CD4-positive, CD25-positive, alpha-beta regulatory T cell (primary cell): ENCODE measurements at regions not wholly inside any gene's neighbourhood (a gene's known extent, or its start where the extent isn't known, plus 50 kb on each side); places are given as distances from the start of the nearest gene placed in this dataset.
A peak's percentile ranks its signal among the peaks of the same experiment; 100 is the strongest.

ENCODE experiments used
- ATAC-seq, 2 donors: fragments of 150-1000 bp; cut with Tn5 transposase; one replicate each; pipeline ENCODE4 v1.10.0; 2021; ENCODE audit warnings: low read depth in 2 of 2, moderate number of reproducible peaks in 2 of 2, moderate library complexity in 1 of 2
- DNase-seq, 3 donors: peaks; one replicate each; pipeline versions ENCODE4 v3.0.0 to v3.0.0-alpha.2; 2012 to 2022; ENCODE audit warnings: mixed read lengths in 1 of 3
- H3K27ac ChIP-seq: one replicate; pipeline ENCODE4 v1.7.0; 2013; ENCODE audit warnings: mild to moderate bottlenecking, low read length; ENCODE audit not compliant: insufficient read depth, poor library complexity, severe bottlenecking
- H3K27me3 ChIP-seq: one replicate; pipeline ENCODE4 v1.7.0; 2013; ENCODE audit warnings: low read length; ENCODE audit not compliant: control insufficient read depth, insufficient read depth
- H3K36me3 ChIP-seq: one replicate; pipeline ENCODE4 v1.7.0; 2013; ENCODE audit warnings: mild to moderate bottlenecking, low read length, moderate library complexity; ENCODE audit not compliant: control insufficient read depth, insufficient read depth
- H3K4me1 ChIP-seq: 2 replicates; pipeline ENCODE4 v1.7.0; 2013; ENCODE audit warnings: mild to moderate bottlenecking, low read length; ENCODE audit not compliant: insufficient read depth, control insufficient read depth, poor library complexity, severe bottlenecking
- H3K4me3 ChIP-seq: one replicate; pipeline ENCODE4 v1.7.0; 2013; ENCODE audit warnings: low read depth, mild to moderate bottlenecking, low read length, moderate library complexity
- H3K9me3 ChIP-seq, 2 experiments: 1 replicate in 1 of 2; 2 replicates in 1 of 2; pipeline ENCODE4 v1.7.0; 2013; ENCODE audit warnings: low read length in 2 of 2, mild to moderate bottlenecking in 1 of 2, moderate library complexity in 1 of 2; ENCODE audit not compliant: control insufficient read depth in 2 of 2
- H3K27ac Mint-ChIP-seq, 3 donors: one replicate each; pipeline ENCODE4 v1.8.0; 2020 to 2022; ENCODE audit warnings: mild to moderate bottlenecking in 3 of 3, mixed read lengths in 3 of 3, moderate library complexity in 2 of 3
- H3K27me3 Mint-ChIP-seq: one replicate; pipeline ENCODE4 v1.8.0; 2022; ENCODE audit warnings: mild to moderate bottlenecking, mixed read lengths
- H3K36me3 Mint-ChIP-seq: one replicate; pipeline ENCODE4 v1.8.0; 2020; ENCODE audit warnings: mixed read lengths
- H3K4me1 Mint-ChIP-seq, 4 donors: one replicate each; pipeline ENCODE4 v1.8.0; 2020 to 2022; ENCODE audit warnings: mixed read lengths in 4 of 4, mild to moderate bottlenecking in 1 of 4
- H3K4me3 Mint-ChIP-seq, 4 donors: one replicate each; pipeline ENCODE4 v1.8.0; 2020 to 2022; ENCODE audit warnings: mild to moderate bottlenecking in 4 of 4, mixed read lengths in 4 of 4, moderate library complexity in 3 of 4
- H3K9me3 Mint-ChIP-seq, 7 donors: one replicate each; pipeline ENCODE4 v1.8.0; 2020 to 2022; ENCODE audit warnings: mixed read lengths in 7 of 7, mild to moderate bottlenecking in 3 of 7, moderate library complexity in 2 of 7

DNA sequence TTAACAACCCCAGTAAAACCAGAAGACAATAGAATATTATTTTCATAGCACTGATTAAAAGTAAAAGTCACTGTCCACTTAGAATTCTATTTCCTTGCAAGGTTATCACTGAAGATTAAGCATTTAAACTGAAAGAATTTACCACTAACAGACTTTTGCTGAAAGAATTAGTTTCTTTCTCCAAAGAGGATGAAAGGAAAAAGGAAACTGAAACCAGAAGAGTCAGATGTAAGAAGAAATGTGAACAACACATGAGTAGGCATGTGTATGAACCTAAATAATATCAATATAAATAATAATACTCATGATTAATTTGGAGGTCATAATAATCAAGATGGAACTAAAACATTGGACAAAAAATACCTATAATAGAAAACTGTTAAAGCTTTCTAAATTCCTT is 82.4 kb upstream of the KLHL29 start:
- H3K36me3 ChIP-seq, result no peaks in the 10 kb centered on the region
- no peak for ATAC-seq
- H3K4me1 ChIP-seq, result no peaks in the 10 kb centered on the region
- no peaks in the 10 kb centered on the region for H3K27me3 ChIP-seq
- Mint-ChIP-seq H3K27me3 (peaks cover 16% of the 10 kb centered on the region), H3K27ac (no peak overlapping the region), H3K9me3 (peaks cover 0 to 3% (median 2%) of the 10 kb centered on the region in 7 donors), H3K36me3 (no peaks in the 10 kb centered on the region), H3K4me1 (no peaks in the 10 kb centered on the region), H3K4me3 (no peak overlapping the region)
- no peak overlapping the region for H3K27ac ChIP-seq
- no peaks in the 10 kb centered on the region for H3K9me3 ChIP-seq
- DNase-seq, result no peak
- H3K4me3 ChIP-seq, result no peak overlapping the region

DNA sequence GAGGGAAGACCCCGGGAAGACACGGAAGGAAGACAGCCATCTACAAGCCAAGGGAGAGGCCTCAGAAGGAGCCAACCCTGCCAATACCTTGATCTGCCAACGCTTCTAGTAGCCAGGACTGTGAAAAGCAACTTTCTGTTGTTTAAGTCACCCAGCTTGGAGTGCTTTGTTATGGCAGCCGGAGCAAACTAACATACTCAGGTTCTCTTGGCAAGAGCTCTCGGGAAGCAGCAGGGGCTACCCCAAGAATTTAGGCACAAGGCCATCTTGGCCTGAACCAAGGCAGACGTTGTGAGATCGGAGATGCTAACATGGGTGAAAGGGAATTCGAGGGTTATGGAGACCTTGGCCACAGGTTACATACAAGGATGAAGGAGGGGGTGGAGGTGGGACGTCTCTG is 78.6 kb upstream of the KLHL29 start:
- Mint-ChIP-seq H3K9me3 (peaks cover 0 to 3% (median 0%) of the 10 kb centered on the region in 7 donors), H3K4me3 (no peak overlapping the region), H3K4me1 (no peaks in the 10 kb centered on the region), H3K27me3 (peaks cover 11% of the 10 kb centered on the region), H3K36me3 (no peaks in the 10 kb centered on the region), H3K27ac (no peak overlapping the region)
- H3K36me3 ChIP-seq, result no peaks in the 10 kb centered on the region
- no peaks in the 10 kb centered on the region for H3K9me3 ChIP-seq
- no peaks in the 10 kb centered on the region for H3K27me3 ChIP-seq
- ATAC-seq (no peak), DNase-seq (no peak)
- H3K4me3 ChIP-seq, result no peak overlapping the region
- H3K4me1 ChIP-seq, result no peaks in the 10 kb centered on the region
- H3K27ac ChIP-seq, result no peak overlapping the region

DNA sequence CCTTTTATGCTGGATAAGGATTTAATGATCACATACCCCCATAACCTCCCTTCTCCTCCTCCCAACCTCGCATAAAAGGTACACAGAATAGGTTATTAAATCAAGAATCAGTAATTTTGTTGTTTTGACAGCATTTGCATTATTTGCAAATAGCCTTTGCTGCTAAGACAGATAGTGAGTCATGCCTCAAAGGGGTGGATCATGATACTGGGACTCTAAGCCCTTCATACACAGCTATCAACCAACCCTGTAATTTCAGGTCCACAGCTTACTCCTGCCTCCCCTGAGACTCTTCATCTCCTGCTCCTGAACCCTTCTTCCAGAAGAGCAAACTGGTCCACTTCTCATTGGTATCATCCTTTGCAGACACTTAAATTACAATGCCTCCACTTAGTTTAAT is 73.8 kb upstream of the KLHL29 start:
- no peak for DNase-seq
- H3K27ac Mint-ChIP-seq, result no peak overlapping the region

DNA sequence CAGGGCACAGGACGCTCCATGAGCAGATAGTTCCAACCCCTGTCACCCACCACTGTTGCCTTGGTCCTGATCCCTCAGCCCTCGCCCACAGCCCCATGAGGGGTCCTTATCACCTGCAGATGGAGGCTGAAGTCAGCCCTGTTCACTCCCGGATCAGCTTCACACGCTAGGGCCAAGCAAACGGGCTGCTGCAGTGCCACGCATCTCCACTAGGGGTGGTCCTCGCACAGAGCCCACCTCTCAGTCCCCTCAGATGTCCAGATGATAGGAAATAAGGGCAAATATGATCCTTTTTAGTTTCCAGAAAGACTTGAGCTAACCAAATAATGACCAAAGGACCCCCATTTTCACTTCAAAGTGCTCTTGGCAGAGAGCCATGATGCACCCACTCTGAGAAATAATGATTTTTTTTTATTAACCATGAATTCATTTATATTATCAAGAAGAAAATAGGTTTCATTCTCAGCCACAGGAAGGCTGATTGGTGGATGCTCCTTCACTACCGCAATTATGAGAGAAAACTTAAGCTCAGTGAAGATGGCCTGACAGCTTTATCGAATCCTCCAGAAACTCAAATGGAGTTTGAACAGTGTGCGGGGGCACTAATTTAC is 71.9 kb upstream of the KLHL29 start:
- no peak overlapping the region for H3K27ac ChIP-seq
- ATAC-seq (no peak), DNase-seq (peak in 1 of 3 donors; percentile 17)
- H3K9me3 Mint-ChIP-seq, result peaks cover 0 to 7% (median 0%) of the 10 kb centered on the region in 7 donors
- no peak overlapping the region for H3K27ac Mint-ChIP-seq
- H3K36me3 Mint-ChIP-seq, result no peaks in the 10 kb centered on the region
- no peaks in the 10 kb centered on the region for H3K36me3 ChIP-seq
- peaks cover 0 to 2% of the 10 kb centered on the region in 2 experiments for H3K9me3 ChIP-seq
- no peak overlapping the region for H3K4me3 ChIP-seq
- peaks cover 0 to 2% (median 0%) of the 10 kb centered on the region in 4 donors for H3K4me1 Mint-ChIP-seq
- H3K4me1 ChIP-seq, result no peaks in the 10 kb centered on the region
- H3K27me3 ChIP-seq, result no peaks in the 10 kb centered on the region
- no peak overlapping the region for H3K4me3 Mint-ChIP-seq
- H3K27me3 Mint-ChIP-seq, result peaks cover 5% of the 10 kb centered on the region

More for the DNA sequence above, 73.8 kb upstream of the KLHL29 start:
- H3K36me3 Mint-ChIP-seq, result no peaks in the 10 kb centered on the region
- peaks cover 0 to 2% (median 0%) of the 10 kb centered on the region in 4 donors for H3K4me1 Mint-ChIP-seq
- ATAC-seq, result no peak
- H3K27ac ChIP-seq, result no peak overlapping the region
- no peak overlapping the region for H3K4me3 ChIP-seq
- no peaks in the 10 kb centered on the region for H3K9me3 ChIP-seq
- no peaks in the 10 kb centered on the region for H3K36me3 ChIP-seq
- H3K4me3 Mint-ChIP-seq, result no peak overlapping the region
- peaks cover 5% of the 10 kb centered on the region for H3K27me3 Mint-ChIP-seq
- H3K4me1 ChIP-seq, result no peaks in the 10 kb centered on the region
- H3K9me3 Mint-ChIP-seq, result peaks cover 0 to 7% (median 0%) of the 10 kb centered on the region in 7 donors
- no peaks in the 10 kb centered on the region for H3K27me3 ChIP-seq

DNA sequence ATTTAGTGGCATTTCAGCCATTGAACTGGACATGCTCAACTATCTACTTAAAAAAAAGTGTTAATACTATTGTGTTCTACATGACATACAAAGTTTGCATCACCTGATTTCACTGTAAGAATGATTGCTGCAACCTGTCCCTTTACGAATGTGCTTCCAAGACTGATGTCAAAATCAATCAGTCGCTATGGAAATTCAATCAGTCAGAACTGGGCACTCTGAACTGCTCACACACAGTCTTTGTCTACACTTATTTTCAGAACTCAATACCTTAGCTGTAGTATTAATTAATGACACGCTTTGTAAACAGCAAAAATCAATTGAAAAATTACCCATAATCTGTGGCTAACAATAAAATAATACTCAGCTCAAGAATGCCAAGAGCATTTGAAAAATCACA is 70.3 kb upstream of the KLHL29 start:
- Histone ChIP-seq H3K4me1 (no peaks in the 10 kb centered on the region), H3K27ac (no peak overlapping the region), H3K4me3 (no peak overlapping the region), H3K27me3 (no peaks in the 10 kb centered on the region), H3K9me3 (peaks cover 0 to 2% of the 10 kb centered on the region in 2 experiments), H3K36me3 (no peaks in the 10 kb centered on the region)
- no peak for DNase-seq
- Mint-ChIP-seq H3K9me3 (peaks cover 0 to 7% (median 0%) of the 10 kb centered on the region in 7 donors), H3K36me3 (no peaks in the 10 kb centered on the region), H3K27ac (no peak overlapping the region), H3K4me3 (no peak overlapping the region), H3K4me1 (peaks cover 0 to 2% (median 0%) of the 10 kb centered on the region in 4 donors), H3K27me3 (peaks cover 5% of the 10 kb centered on the region)
- ATAC-seq, result no peak

GRCh38 chr2:23320058-23320457 is 64.9 kb upstream of the KLHL29 start:
- H3K4me3 ChIP-seq, result no peak overlapping the region
- H3K27ac ChIP-seq, result no peak overlapping the region
- no peaks in the 10 kb centered on the region for H3K27me3 ChIP-seq
- H3K27ac Mint-ChIP-seq, result no peak overlapping the region
- peaks cover 11% of the 10 kb centered on the region for H3K27me3 Mint-ChIP-seq
- H3K9me3 ChIP-seq, result peaks cover 0 to 2% of the 10 kb centered on the region in 2 experiments
- ATAC-seq, result no peak
- H3K36me3 ChIP-seq, result no peaks in the 10 kb centered on the region
- peaks cover 0 to 2% (median 0%) of the 10 kb centered on the region in 7 donors for H3K9me3 Mint-ChIP-seq
- no peak for DNase-seq
- no peaks in the 10 kb centered on the region for H3K4me1 Mint-ChIP-seq
- H3K36me3 Mint-ChIP-seq, result no peaks in the 10 kb centered on the region
- H3K4me3 Mint-ChIP-seq, result no peak overlapping the region
- H3K4me1 ChIP-seq, result no peaks in the 10 kb centered on the region

DNA sequence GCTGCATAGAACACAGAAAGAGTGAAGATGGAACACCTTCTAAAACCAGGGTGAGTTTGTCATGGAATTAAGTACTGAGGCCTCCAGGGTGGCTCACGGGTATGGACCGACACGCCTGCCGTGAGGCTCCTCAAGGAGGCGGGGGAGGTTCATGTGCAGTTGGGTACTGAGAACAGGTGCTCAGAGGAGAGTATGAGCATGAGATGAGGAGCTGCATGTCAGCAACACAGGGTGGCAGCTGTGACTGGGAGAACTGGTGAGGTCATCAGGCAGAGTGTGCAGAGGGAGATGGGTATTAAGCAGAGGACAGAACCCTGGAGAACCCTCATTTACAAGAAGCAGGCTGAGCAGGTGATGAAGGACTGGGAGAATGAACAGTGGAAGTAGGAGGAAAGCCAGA is 63.2 kb upstream of the KLHL29 start:
- H3K27ac Mint-ChIP-seq, result no peak overlapping the region
- Histone ChIP-seq H3K9me3 (peaks cover 0 to 2% of the 10 kb centered on the region in 2 experiments), H3K36me3 (no peaks in the 10 kb centered on the region), H3K4me1 (no peaks in the 10 kb centered on the region), H3K4me3 (no peak overlapping the region), H3K27me3 (no peaks in the 10 kb centered on the region), H3K27ac (no peak overlapping the region)
- no peak for DNase-seq
- ATAC-seq, result no peak
- peaks cover 9% of the 10 kb centered on the region for H3K27me3 Mint-ChIP-seq
- H3K4me1 Mint-ChIP-seq, result no peaks in the 10 kb centered on the region
- peaks cover 0 to 1% (median 0%) of the 10 kb centered on the region in 7 donors for H3K9me3 Mint-ChIP-seq
- H3K4me3 Mint-ChIP-seq, result no peak overlapping the region
- no peaks in the 10 kb centered on the region for H3K36me3 Mint-ChIP-seq

- Mint-ChIP-seq H3K4me1 (no peaks in the 10 kb centered on the region), H3K27me3 (peaks cover 9% of the 10 kb centered on the region), H3K36me3 (no peaks in the 10 kb centered on the region), H3K27ac (peak overlapping the region in 1 of 3 donors; percentile 83), H3K9me3 (peaks cover 0 to 1% (median 0%) of the 10 kb centered on the region in 7 donors), H3K4me3 (no peak overlapping the region)
- no peak for DNase-seq
- Histone ChIP-seq H3K27me3 (no peaks in the 10 kb centered on the region), H3K4me1 (no peaks in the 10 kb centered on the region), H3K36me3 (no peaks in the 10 kb centered on the region), H3K27ac (no peak overlapping the region), H3K9me3 (peaks cover 0 to under 1% of the 10 kb centered on the region in 2 experiments), H3K4me3 (no peak overlapping the region)
- no peak for ATAC-seq
Measured at GRCh38 chr2:23322567-23323197, 62.3 kb upstream of the KLHL29 start.
